Dermis microvascular lymphatic vessel endothelial cell (primary cell): ENCODE measurements at regions not wholly inside any gene's neighbourhood (a gene's known extent, or its start where the extent isn't known, plus 50 kb on each side); places are given as distances from the start of the nearest gene placed in this dataset.

Experiments
- DNase-seq, 2 donors: peaks; one replicate each; pipeline versions ENCODE4 v3.0.0 to v3.0.0-alpha.2; 2010; ENCODE audit warnings: low read depth in 2 of 2

GRCh38 chr15:81485806-81486205 lies 111.8 kb upstream of the TMC3 start:
- peak in 1 of 2 donors; percentile 29 for DNase-seq

- DNase-seq = no peak
Observed at GRCh38 chr15:81484086-81484955, 110.3 kb upstream of the TMC3 start.

- DNase-seq = no peak
Observed at GRCh38 chr15:81483496-81483895, 109.5 kb upstream of the TMC3 start.

GRCh38 chr15:81481346-81481745 lies 107.3 kb upstream of the TMC3 start:
- DNase-seq = no peak

GRCh38 chr15:81480645-81481053 lies 106.6 kb upstream of the TMC3 start:
- peak; percentile 48 to 62 for DNase-seq

- DNase-seq = no peak
Observed at GRCh38 chr15:81478354-81478753, 104.3 kb upstream of the TMC3 start.

- DNase-seq = no peak
Observed at GRCh38 chr15:81475926-81476325, 101.9 kb upstream of the TMC3 start.

- no peak for DNase-seq
Observed at GRCh38 chr15:81475471-81475870, 101.5 kb upstream of the TMC3 start.

GRCh38 chr15:81473946-81474345 lies 99.9 kb upstream of the TMC3 start:
- DNase-seq = no peak

GRCh38 chr15:81473177-81473576 lies 99.2 kb upstream of the TMC3 start:
- no peak for DNase-seq

GRCh38 chr15:81471151-81471550 lies 97.1 kb upstream of the TMC3 start:
- no peak for DNase-seq

GRCh38 chr15:81469154-81469553 lies 95.1 kb upstream of the TMC3 start:
- no peak for DNase-seq

- no peak for DNase-seq
Observed at GRCh38 chr15:81466741-81467140, 92.7 kb upstream of the TMC3 start.

- peak in 1 of 2 donors; percentile 7 for DNase-seq
Observed at GRCh38 chr15:81454024-81454423, 80.0 kb upstream of the TMC3 start.

GRCh38 chr15:81450721-81451120 lies 76.7 kb upstream of the TMC3 start:
- DNase-seq = no peak

GRCh38 chr15:81449836-81450474 lies 75.9 kb upstream of the TMC3 start:
- no peak for DNase-seq

- no peak for DNase-seq
Observed at GRCh38 chr15:81443040-81443820, 69.2 kb upstream of the TMC3 start.

- DNase-seq = no peak
Observed at GRCh38 chr15:81442454-81442853, 68.4 kb upstream of the TMC3 start.

GRCh38 chr15:81434851-81435250 lies 60.8 kb upstream of the TMC3 start:
- DNase-seq = no peak

GRCh38 chr15:81433462-81433861 lies 59.4 kb upstream of the TMC3 start:
- no peak for DNase-seq

GRCh38 chr15:81432179-81432578 lies 58.2 kb upstream of the TMC3 start:
- no peak for DNase-seq

- no peak for DNase-seq
Observed at GRCh38 chr15:81427176-81427575, 53.2 kb upstream of the TMC3 start.
